GM12878 (cell line): ENCODE measurements at regions not wholly inside any gene's neighbourhood (a gene's known extent, or its start where the extent isn't known, plus 50 kb on each side); places are given as distances from the start of the nearest gene placed in this dataset.

Experiments used
- ATAC-seq: fragments of 200-7000 bp; cut with Tn5 transposase; 3 replicates; pipeline ENCODE4 v1.9.1; 2020; ENCODE audit warnings: mild to moderate bottlenecking, moderate library complexity
- BruUV-seq: library from RNA; stranded (reverse); fragments of 400-500 nt; replicated peaks from 2 replicates; lab custom pipeline; 2021; lab: Mats Ljungman, UMichigan
- CTCF ChIA-PET: fragments of 300-600 bp; sonication (Branson Sonifier 250); formaldehyde crosslinking; extraction: SDS; loops from one replicate; lab custom pipeline; 2021; ENCODE audit warnings: inconsistent platforms; lab: Yijun Ruan, JAX
- POLR2A ChIA-PET: fragments of 350-600 bp; formaldehyde crosslinking; extraction: SDS; loops from one replicate; lab custom pipeline; 2021; ENCODE audit warnings: inconsistent platforms; lab: Charles Lee
- RAD21 ChIA-PET: fragments of 300-600 bp; sonication (Branson Sonifier 250); formaldehyde crosslinking; loops from one replicate; lab custom pipeline; 2023; ENCODE audit warnings: antibody characterized with exemption; ENCODE audit not compliant: unreplicated experiment; lab: Charles Lee
- SMC1A ChIA-PET: fragments of 300-600 bp; sonication (Branson Sonifier 250); formaldehyde crosslinking; loops from one replicate; lab custom pipeline; 2023; ENCODE audit not compliant: unreplicated experiment, uncharacterized antibody; lab: Charles Lee
- DNase-seq: peaks from one replicate; pipeline ENCODE4 v3.0.0-alpha.2; 2011; ENCODE audit warnings: low read depth, low spot score
- FAIRE-seq: peaks from 3 replicates; lab custom pipeline; 2011; peaks lifted over from hg19 to GRCh38; lab: Jason Lieb, UNC
- H2AFZ ChIP-seq: 2 replicates; pipeline ENCODE4 v1.6.0; 2011; ENCODE audit warnings: low read depth, low read length, control low read depth; ENCODE audit not compliant: control insufficient read depth
- H3K27ac ChIP-seq: 2 replicates; pipeline ENCODE4 v1.5.1; 2011; ENCODE audit warnings: control low read depth; ENCODE audit not compliant: control insufficient read depth, insufficient read depth
- H3K27me3 ChIP-seq, 2 experiments: replicated peaks in 1 of 2; 2 replicates each; pipeline versions ENCODE4 v1.6.0 to v1.6.1; 2011; ENCODE audit warnings: low read length in 1 of 2; ENCODE audit not compliant: control insufficient read depth in 2 of 2, insufficient read depth in 2 of 2
- H3K36me3 ChIP-seq, 2 experiments: 2 replicates each; pipeline ENCODE4 v1.5.1; 2011; ENCODE audit warnings: low read length in 1 of 2; ENCODE audit not compliant: control insufficient read depth in 2 of 2, insufficient read depth in 2 of 2
- H3K4me1 ChIP-seq: 2 replicates; pipeline ENCODE4 v1.6.1; 2011; ENCODE audit warnings: mild to moderate bottlenecking, low read length, moderate library complexity, mixed read lengths; ENCODE audit not compliant: control insufficient read depth, insufficient read depth
- H3K4me2 ChIP-seq: 2 replicates; pipeline ENCODE4 v1.6.0; 2011; ENCODE audit warnings: control low read depth; ENCODE audit not compliant: control insufficient read depth, insufficient read depth
- H3K4me3 ChIP-seq: fragments of 200-600 bp; sonication (generic); 2 replicates; pipeline ENCODE4 v1.5.1; 2016
- H3K79me2 ChIP-seq: 2 replicates; pipeline ENCODE4 v1.6.0; 2011; ENCODE audit warnings: low read length; ENCODE audit not compliant: control insufficient read depth, insufficient read depth
- H3K9ac ChIP-seq: 2 replicates; pipeline ENCODE4 v1.8.0; 2011; ENCODE audit warnings: low read length, control low read depth, mixed read lengths; ENCODE audit not compliant: control insufficient read depth, insufficient read depth
- H3K9me3 ChIP-seq: replicated peaks from 3 replicates; pipeline ENCODE4 v1.5.1; 2011; ENCODE audit warnings: mild to moderate bottlenecking, low read length; ENCODE audit not compliant: control insufficient read depth, insufficient read depth
- H4K20me1 ChIP-seq: 2 replicates; pipeline ENCODE4 v1.6.0; 2011; ENCODE audit not compliant: control insufficient read depth, insufficient read depth
- ASH2L ChIP-seq: fragments of 300-600, 200-600 bp; sonication (generic); IDR thresholded peaks from 2 replicates; pipeline ENCODE4 v1.6.1; 2017; ENCODE audit warnings: low read depth, mild to moderate bottlenecking, borderline replicate concordance
- BACH1 ChIP-seq: fragments of 450-650 bp; IDR thresholded peaks from 2 replicates; pipeline ENCODE4 v1.6.1; 2017; ENCODE audit warnings: mild to moderate bottlenecking, borderline replicate concordance
- CHD4 ChIP-seq: fragments of 200-600 bp; sonication (generic); IDR thresholded peaks from 2 replicates; pipeline ENCODE4 v1.6.1; 2016; ENCODE audit warnings: mild to moderate bottlenecking
- JUNB ChIP-seq: IDR thresholded peaks from 2 replicates; pipeline ENCODE4 v1.6.1; 2016; ENCODE audit warnings: antibody characterized with exemption, mild to moderate bottlenecking
- MXI1 ChIP-seq: fragments of 150-350 bp; IDR thresholded peaks from 2 replicates; pipeline ENCODE4 v1.6.1; 2011; ENCODE audit warnings: low read depth, mild to moderate bottlenecking, inconsistent platforms, low read length, improper control_type of control experiment
- NBN ChIP-seq: fragments of 450-650 bp; IDR thresholded peaks from 2 replicates; pipeline ENCODE4 v1.6.1; 2016
- SIN3A ChIP-seq: IDR thresholded peaks from 2 replicates; pipeline ENCODE4 v1.6.1; 2012; ENCODE audit warnings: low read depth, low read length, improper control_type of control experiment
- SMAD1 ChIP-seq: fragments of 450-650 bp; IDR thresholded peaks from 2 replicates; pipeline ENCODE4 v1.6.1; 2018; ENCODE audit warnings: mild to moderate bottlenecking, low read depth; ENCODE audit not compliant: partially characterized antibody
- SP1 ChIP-seq: IDR thresholded peaks from one replicate; pipeline ENCODE4 v1.6.1; 2011; ENCODE audit warnings: low read depth, low read length
- SREBF1 ChIP-seq: IDR thresholded peaks from 2 replicates; pipeline ENCODE4 v1.6.1; 2012; ENCODE audit warnings: mild to moderate bottlenecking, low read length
- STAT3 ChIP-seq: IDR thresholded peaks from 2 replicates; pipeline ENCODE4 v1.6.1; 2011; ENCODE audit warnings: low read depth, low read length, improper control_type of control experiment
- TARDBP ChIP-seq: IDR thresholded peaks from 2 replicates; pipeline ENCODE4 v1.6.1; 2016; ENCODE audit warnings: borderline replicate concordance
- TCF12 ChIP-seq: IDR thresholded peaks from 2 replicates; pipeline ENCODE4 v1.6.1; 2011; ENCODE audit warnings: low read depth, mild to moderate bottlenecking, low read length
- ZNF384 ChIP-seq: IDR thresholded peaks from 2 replicates; pipeline ENCODE4 v1.6.1; 2012; ENCODE audit warnings: low read depth, mild to moderate bottlenecking, low read length, improper control_type of control experiment, borderline replicate concordance
- WGBS: methylation state at CpG from one replicate; pipeline ENCODE4 v1.1.6; 2016; ENCODE audit warnings: low lambda C conversion rate; ENCODE audit not compliant: insufficient replicate concordance, insufficient coverage; ENCODE audit errors: missing lambda C conversion rate; 5-methylcytosine and 5-hydroxymethylcytosine counted together
- in situ Hi-C: fragments of 300-500 bp; cut with MboI; formaldehyde crosslinking; loops from 9 replicates; pipeline ENCODE4 v1.14.3; 2018; ENCODE audit warnings: mixed read lengths
- intact Hi-C: fragments of 100-400 bp; cut with micrococcal nuclease; formaldehyde crosslinking; loops from one replicate; pipeline ENCODE4 v1.14.2; 2022; ENCODE audit not compliant: unreplicated experiment
- TF ChIP-seq, protein P1 (sequence below): fragments of 450-650 bp; IDR thresholded peaks from 2 replicates; pipeline ENCODE4 v1.6.1; 2016; ENCODE audit warnings: mild to moderate bottlenecking, moderate library complexity, borderline replicate concordance
- TF ChIP-seq, protein P2 (sequence below): IDR thresholded peaks from 2 replicates; pipeline ENCODE4 v1.6.1; 2011; ENCODE audit warnings: borderline replicate concordance, low read depth, mild to moderate bottlenecking, moderate library complexity, mixed read lengths, low read length; ENCODE audit not compliant: insufficient read depth; ENCODE audit errors: extremely low read length
- TF ChIP-seq, protein P3 (sequence below): fragments of 450-650 bp; IDR thresholded peaks from 2 replicates; pipeline ENCODE4 v1.6.1; 2018; ENCODE audit warnings: borderline replicate concordance, mild to moderate bottlenecking; ENCODE audit not compliant: partially characterized antibody
- TF ChIP-seq, protein P4 (sequence below): fragments of 450-650 bp; IDR thresholded peaks from 2 replicates; pipeline ENCODE4 v1.6.1; 2017; ENCODE audit warnings: borderline replicate concordance

DNA sequence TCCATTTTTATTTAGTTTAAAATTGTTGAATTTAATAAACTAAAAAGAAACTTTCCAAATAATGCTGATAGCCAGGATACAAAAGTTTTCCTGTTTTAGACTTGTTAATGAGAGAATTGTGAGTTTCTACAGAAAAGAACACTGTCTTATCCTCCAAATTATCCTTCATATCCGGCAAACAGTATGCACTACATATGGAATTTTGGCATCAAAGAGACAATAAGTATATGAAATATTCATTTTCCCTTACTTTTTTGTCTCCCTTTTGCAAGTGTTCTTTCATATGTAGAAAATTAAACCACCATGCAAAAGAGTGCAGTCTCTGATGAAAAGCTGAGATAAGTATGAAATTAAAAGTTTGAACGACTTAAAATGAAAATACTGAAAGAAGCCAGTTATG is 159.4 kb downstream of the UBE2E3 start:
- ChIA-PET CTCF (no interaction called here), SMC1A (interaction anchor here (1.1 to 1.7 kb wide), 2 partner anchors 8 to 15 kb away, joined by 4 to 5 read pairs; no protein-coding TSS in a partner anchor), POLR2A (interaction anchor here (1.2 to 1.5 kb wide), 2 partner anchors 8 to 29 kb away, joined by 4 to 5 read pairs; no protein-coding TSS in a partner anchor), RAD21 (interaction anchor here (0.5 to 2.2 kb wide), 3 partner anchors 11 to 232 kb away, joined by 3 to 8 read pairs (median 3); no protein-coding TSS in a partner anchor)
- Histone ChIP-seq H3K9ac (no peak overlapping the region), H3K4me3 (no peak overlapping the region), H3K27ac (no peak overlapping the region), H3K9me3 (no peaks in the 10 kb centered on the region; the same call in 2 of the 3 replicates), H2AFZ (no peak overlapping the region), H3K4me1 (no peaks in the 10 kb centered on the region), H3K4me2 (no peak overlapping the region), H3K27me3 (no peaks in the 10 kb centered on the region), H4K20me1 (no peaks in the 10 kb centered on the region), H3K36me3 (no peaks in the 10 kb centered on the region), H3K79me2 (no peaks in the 10 kb centered on the region)
- no peak for ATAC-seq
- intact Hi-C loops = no loop called here
- BruUV-seq = no TSS peak
- WGBS = 51% methylated on average over 2 of the region's 2 CpGs
- no peak for FAIRE-seq
- in situ Hi-C loops = no loop called here
- DNase-seq = no peak
- TF ChIP-seq SREBF1 = no peak
- TF ChIP-seq, protein P1, sequence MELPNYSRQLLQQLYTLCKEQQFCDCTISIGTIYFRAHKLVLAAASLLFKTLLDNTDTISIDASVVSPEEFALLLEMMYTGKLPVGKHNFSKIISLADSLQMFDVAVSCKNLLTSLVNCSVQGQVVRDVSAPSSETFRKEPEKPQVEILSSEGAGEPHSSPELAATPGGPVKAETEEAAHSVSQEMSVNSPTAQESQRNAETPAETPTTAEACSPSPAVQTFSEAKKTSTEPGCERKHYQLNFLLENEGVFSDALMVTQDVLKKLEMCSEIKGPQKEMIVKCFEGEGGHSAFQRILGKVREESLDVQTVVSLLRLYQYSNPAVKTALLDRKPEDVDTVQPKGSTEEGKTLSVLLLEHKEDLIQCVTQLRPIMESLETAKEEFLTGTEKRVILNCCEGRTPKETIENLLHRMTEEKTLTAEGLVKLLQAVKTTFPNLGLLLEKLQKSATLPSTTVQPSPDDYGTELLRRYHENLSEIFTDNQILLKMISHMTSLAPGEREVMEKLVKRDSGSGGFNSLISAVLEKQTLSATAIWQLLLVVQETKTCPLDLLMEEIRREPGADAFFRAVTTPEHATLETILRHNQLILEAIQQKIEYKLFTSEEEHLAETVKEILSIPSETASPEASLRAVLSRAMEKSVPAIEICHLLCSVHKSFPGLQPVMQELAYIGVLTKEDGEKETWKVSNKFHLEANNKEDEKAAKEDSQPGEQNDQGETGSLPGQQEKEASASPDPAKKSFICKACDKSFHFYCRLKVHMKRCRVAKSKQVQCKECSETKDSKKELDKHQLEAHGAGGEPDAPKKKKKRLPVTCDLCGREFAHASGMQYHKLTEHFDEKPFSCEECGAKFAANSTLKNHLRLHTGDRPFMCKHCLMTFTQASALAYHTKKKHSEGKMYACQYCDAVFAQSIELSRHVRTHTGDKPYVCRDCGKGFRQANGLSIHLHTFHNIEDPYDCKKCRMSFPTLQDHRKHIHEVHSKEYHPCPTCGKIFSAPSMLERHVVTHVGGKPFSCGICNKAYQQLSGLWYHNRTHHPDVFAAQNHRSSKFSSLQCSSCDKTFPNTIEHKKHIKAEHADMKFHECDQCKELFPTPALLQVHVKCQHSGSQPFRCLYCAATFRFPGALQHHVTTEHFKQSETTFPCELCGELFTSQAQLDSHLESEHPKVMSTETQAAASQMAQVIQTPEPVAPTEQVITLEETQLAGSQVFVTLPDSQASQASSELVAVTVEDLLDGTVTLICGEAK = no peak
- TF ChIP-seq SMAD1 = no peak
- TF ChIP-seq TARDBP = no peak
- no peak for TF ChIP-seq ASH2L
- no peak for TF ChIP-seq STAT3
- no peak for TF ChIP-seq SP1
- no peak for TF ChIP-seq NBN
- no peak for TF ChIP-seq SIN3A
- TF ChIP-seq BACH1 = no peak
- TF ChIP-seq, protein P2, sequence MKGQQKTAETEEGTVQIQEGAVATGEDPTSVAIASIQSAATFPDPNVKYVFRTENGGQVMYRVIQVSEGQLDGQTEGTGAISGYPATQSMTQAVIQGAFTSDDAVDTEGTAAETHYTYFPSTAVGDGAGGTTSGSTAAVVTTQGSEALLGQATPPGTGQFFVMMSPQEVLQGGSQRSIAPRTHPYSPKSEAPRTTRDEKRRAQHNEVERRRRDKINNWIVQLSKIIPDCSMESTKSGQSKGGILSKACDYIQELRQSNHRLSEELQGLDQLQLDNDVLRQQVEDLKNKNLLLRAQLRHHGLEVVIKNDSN = no peak
- no peak for TF ChIP-seq TCF12
- TF ChIP-seq, protein P3, sequence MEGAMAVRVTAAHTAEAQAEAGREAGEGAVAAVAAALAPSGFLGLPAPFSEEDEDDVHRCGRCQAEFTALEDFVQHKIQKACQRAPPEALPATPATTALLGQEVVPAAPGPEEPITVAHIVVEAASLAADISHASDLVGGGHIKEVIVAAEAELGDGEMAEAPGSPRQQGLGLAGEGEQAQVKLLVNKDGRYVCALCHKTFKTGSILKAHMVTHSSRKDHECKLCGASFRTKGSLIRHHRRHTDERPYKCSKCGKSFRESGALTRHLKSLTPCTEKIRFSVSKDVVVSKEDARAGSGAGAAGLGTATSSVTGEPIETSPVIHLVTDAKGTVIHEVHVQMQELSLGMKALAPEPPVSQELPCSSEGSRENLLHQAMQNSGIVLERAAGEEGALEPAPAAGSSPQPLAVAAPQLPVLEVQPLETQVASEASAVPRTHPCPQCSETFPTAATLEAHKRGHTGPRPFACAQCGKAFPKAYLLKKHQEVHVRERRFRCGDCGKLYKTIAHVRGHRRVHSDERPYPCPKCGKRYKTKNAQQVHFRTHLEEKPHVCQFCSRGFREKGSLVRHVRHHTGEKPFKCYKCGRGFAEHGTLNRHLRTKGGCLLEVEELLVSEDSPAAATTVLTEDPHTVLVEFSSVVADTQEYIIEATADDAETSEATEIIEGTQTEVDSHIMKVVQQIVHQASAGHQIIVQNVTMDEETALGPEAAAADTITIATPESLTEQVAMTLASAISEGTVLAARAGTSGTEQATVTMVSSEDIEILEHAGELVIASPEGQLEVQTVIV = no peak
- no peak for TF ChIP-seq MXI1
- no peak for TF ChIP-seq JUNB
- no peak for TF ChIP-seq ZNF384
- TF ChIP-seq, protein P4, sequence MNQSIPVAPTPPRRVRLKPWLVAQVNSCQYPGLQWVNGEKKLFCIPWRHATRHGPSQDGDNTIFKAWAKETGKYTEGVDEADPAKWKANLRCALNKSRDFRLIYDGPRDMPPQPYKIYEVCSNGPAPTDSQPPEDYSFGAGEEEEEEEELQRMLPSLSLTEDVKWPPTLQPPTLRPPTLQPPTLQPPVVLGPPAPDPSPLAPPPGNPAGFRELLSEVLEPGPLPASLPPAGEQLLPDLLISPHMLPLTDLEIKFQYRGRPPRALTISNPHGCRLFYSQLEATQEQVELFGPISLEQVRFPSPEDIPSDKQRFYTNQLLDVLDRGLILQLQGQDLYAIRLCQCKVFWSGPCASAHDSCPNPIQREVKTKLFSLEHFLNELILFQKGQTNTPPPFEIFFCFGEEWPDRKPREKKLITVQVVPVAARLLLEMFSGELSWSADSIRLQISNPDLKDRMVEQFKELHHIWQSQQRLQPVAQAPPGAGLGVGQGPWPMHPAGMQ = no peak
- no peak for TF ChIP-seq CHD4
